ENCODE measurements at regions not wholly inside any gene's neighbourhood (a gene's known extent, or its start where the extent isn't known, plus 50 kb on each side); places are given as distances from the start of the nearest gene placed in this dataset.

DNA sequence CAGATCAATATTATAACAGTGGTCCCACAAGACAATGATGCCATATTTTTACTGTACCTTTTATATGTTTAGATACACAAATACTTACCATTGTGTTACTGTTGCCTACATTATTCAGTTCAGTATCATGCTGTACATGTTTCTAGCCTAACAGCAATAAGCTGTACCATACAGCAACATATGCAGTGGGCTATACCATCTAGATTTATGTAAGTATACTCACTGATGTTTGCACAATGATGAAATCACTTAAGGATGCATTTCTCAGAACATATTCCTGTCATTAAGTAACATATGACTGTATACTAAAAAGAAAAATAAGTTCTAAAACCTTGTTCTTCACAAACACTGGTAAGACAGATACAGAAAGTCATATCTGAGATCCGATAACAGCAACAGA lies 468.6 kb upstream of the SEMA3A start:
- no peak for ATAC-seq (ENCODE audit: insufficient read depth, low read depth)
- no peak overlapping the region for H2AFZ ChIP-seq (ENCODE audit: low read depth, low read length)
- H3K9ac ChIP-seq (ENCODE audit: low read depth, low read length), result no peak overlapping the region
- no peaks in the 10 kb centered on the region for H3K36me3 ChIP-seq (ENCODE audit: insufficient read depth, low read length)
- H4K20me1 ChIP-seq (ENCODE audit: insufficient read depth, low read length), result no peaks in the 10 kb centered on the region
- no peak for DNase-seq
- H3K27me3 ChIP-seq (ENCODE audit: insufficient read depth, low read length, poor library complexity), result no peaks in the 10 kb centered on the region
- no peak overlapping the region for H3K27ac ChIP-seq (ENCODE audit: low read length)
- no peak overlapping the region for H3K4me2 ChIP-seq (ENCODE audit: insufficient read depth, low read length)
- H3K4me1 ChIP-seq (ENCODE audit: insufficient read depth, low read length), result no peaks in the 10 kb centered on the region
- H3K9me3 ChIP-seq (ENCODE audit: insufficient read depth, low read length, severe bottlenecking), result no peaks in the 10 kb centered on the region
- TF ChIP-seq EZH2 (IDR thresholded peaks at IDR 0.05; ENCODE audit: borderline replicate concordance, low read depth, low read length, severe bottlenecking), result no peak
- TF ChIP-seq, protein P1, sequence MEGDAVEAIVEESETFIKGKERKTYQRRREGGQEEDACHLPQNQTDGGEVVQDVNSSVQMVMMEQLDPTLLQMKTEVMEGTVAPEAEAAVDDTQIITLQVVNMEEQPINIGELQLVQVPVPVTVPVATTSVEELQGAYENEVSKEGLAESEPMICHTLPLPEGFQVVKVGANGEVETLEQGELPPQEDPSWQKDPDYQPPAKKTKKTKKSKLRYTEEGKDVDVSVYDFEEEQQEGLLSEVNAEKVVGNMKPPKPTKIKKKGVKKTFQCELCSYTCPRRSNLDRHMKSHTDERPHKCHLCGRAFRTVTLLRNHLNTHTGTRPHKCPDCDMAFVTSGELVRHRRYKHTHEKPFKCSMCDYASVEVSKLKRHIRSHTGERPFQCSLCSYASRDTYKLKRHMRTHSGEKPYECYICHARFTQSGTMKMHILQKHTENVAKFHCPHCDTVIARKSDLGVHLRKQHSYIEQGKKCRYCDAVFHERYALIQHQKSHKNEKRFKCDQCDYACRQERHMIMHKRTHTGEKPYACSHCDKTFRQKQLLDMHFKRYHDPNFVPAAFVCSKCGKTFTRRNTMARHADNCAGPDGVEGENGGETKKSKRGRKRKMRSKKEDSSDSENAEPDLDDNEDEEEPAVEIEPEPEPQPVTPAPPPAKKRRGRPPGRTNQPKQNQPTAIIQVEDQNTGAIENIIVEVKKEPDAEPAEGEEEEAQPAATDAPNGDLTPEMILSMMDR (IDR thresholded peaks at IDR 0.05; ENCODE audit: borderline replicate concordance, extremely low read depth, low read length, poor library complexity, severe bottlenecking), result no peak
- no peak overlapping the region for H3K4me3 ChIP-seq (ENCODE audit: low read depth in 1 of 2, low read length in 2 of 2)
- H3K79me2 ChIP-seq (ENCODE audit: insufficient read depth, low read length), result no peaks in the 10 kb centered on the region

DNA sequence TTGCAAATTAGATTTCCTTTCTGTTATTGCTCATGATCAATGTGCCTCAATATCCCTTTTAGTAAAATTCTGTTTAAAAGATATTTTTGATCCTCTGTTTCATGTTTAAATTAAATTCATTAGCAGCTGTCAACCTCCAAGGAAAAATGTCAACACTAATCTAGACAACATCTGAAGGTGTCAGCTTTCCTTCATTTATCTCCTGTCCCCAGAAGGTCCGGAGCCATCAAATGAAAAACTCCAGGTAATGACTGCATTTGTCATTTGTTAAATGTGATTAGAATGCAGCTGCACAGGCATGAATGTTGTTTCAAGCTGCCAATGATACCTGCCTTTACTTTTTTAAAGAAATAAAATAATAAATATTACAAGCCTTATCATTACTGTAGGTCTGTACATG lies 463.7 kb upstream of the SEMA3A start:
- H2AFZ ChIP-seq (ENCODE audit: low read depth, low read length), result no peak overlapping the region
- H3K4me3 ChIP-seq (ENCODE audit: low read depth in 1 of 2, low read length in 2 of 2), result no peak overlapping the region
- H3K36me3 ChIP-seq (ENCODE audit: insufficient read depth, low read length), result no peaks in the 10 kb centered on the region
- DNase-seq, result no peak
- no peak overlapping the region for H3K27ac ChIP-seq (ENCODE audit: low read length)
- H4K20me1 ChIP-seq (ENCODE audit: insufficient read depth, low read length), result no peaks in the 10 kb centered on the region
- H3K9ac ChIP-seq (ENCODE audit: low read depth, low read length), result no peak overlapping the region
- H3K4me1 ChIP-seq (ENCODE audit: insufficient read depth, low read length), result no peaks in the 10 kb centered on the region
- TF ChIP-seq EZH2 (IDR thresholded peaks at IDR 0.05; ENCODE audit: borderline replicate concordance, low read depth, low read length, severe bottlenecking), result no peak
- TF ChIP-seq, protein P1 (IDR thresholded peaks at IDR 0.05; ENCODE audit: borderline replicate concordance, extremely low read depth, low read length, poor library complexity, severe bottlenecking), result no peak
- H3K27me3 ChIP-seq (ENCODE audit: insufficient read depth, low read length, poor library complexity), result no peaks in the 10 kb centered on the region
- no peak for ATAC-seq (ENCODE audit: insufficient read depth, low read depth)
- no peaks in the 10 kb centered on the region for H3K9me3 ChIP-seq (ENCODE audit: insufficient read depth, low read length, severe bottlenecking)
- H3K79me2 ChIP-seq (ENCODE audit: insufficient read depth, low read length), result no peaks in the 10 kb centered on the region
- no peak overlapping the region for H3K4me2 ChIP-seq (ENCODE audit: insufficient read depth, low read length)

DNA sequence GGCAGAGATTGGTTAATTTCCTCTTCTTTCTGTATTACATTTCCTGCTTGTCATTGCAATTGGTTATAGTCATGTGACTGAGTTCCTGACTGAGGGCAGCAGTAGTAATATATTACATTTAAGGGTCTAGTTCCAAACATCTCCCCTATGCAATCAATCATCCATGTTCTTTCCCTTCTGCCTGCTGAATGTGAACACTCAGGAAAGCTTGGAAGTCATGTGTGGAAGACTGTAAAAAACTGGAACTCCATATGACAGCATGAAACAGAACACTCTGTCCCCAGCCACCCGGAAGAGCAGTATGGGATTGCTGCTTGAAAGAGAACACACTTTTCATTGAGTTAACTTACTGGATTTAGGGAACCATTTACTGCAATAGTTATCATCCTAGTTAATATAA lies 459.7 kb upstream of the SEMA3A start:
- Histone ChIP-seq H3K27me3 (ENCODE audit: insufficient read depth, low read length, poor library complexity) (no peaks in the 10 kb centered on the region), H3K27ac (ENCODE audit: low read length) (no peak overlapping the region), H3K9ac (ENCODE audit: low read depth, low read length) (no peak overlapping the region), H2AFZ (ENCODE audit: low read depth, low read length) (no peak overlapping the region), H3K36me3 (ENCODE audit: insufficient read depth, low read length) (no peaks in the 10 kb centered on the region), H3K4me2 (ENCODE audit: insufficient read depth, low read length) (no peak overlapping the region), H3K4me1 (ENCODE audit: insufficient read depth, low read length) (no peaks in the 10 kb centered on the region), H3K79me2 (ENCODE audit: insufficient read depth, low read length) (no peaks in the 10 kb centered on the region), H3K9me3 (ENCODE audit: insufficient read depth, low read length, severe bottlenecking) (no peaks in the 10 kb centered on the region), H4K20me1 (ENCODE audit: insufficient read depth, low read length) (no peaks in the 10 kb centered on the region), H3K4me3 (ENCODE audit: low read depth in 1 of 2, low read length in 2 of 2) (no peak overlapping the region)
- TF ChIP-seq EZH2 (IDR thresholded peaks at IDR 0.05; ENCODE audit: borderline replicate concordance, low read depth, low read length, severe bottlenecking), result no peak
- TF ChIP-seq, protein P1 (IDR thresholded peaks at IDR 0.05; ENCODE audit: borderline replicate concordance, extremely low read depth, low read length, poor library complexity, severe bottlenecking), result no peak
- DNase-seq (no peak), ATAC-seq (ENCODE audit: insufficient read depth, low read depth) (no peak)

DNA sequence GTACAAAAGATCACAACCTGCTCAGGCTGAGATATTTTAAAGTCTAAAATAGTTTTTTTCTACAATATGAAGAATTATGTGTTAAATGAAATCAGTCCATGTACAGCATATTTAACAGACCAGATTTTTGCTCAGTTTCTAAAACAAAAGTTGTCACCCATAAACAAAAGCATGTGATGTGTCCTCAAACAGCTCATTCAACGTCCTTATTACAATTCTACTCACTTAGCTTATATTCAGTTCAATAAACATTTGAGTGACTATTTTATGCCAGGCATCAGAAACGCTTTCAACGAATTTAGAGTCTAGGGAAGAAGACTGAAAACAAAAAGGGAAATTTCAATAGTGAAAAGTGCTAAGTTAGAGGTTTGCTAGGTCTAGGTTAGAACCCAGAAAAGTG lies 457.3 kb upstream of the SEMA3A start:
- Histone ChIP-seq H4K20me1 (ENCODE audit: insufficient read depth, low read length) (no peaks in the 10 kb centered on the region), H3K9ac (ENCODE audit: low read depth, low read length) (no peak overlapping the region), H3K79me2 (ENCODE audit: insufficient read depth, low read length) (no peaks in the 10 kb centered on the region), H3K36me3 (ENCODE audit: insufficient read depth, low read length) (no peaks in the 10 kb centered on the region), H3K27ac (ENCODE audit: low read length) (no peak overlapping the region), H3K27me3 (ENCODE audit: insufficient read depth, low read length, poor library complexity) (no peaks in the 10 kb centered on the region), H2AFZ (ENCODE audit: low read depth, low read length) (no peak overlapping the region), H3K4me1 (ENCODE audit: insufficient read depth, low read length) (no peaks in the 10 kb centered on the region), H3K9me3 (ENCODE audit: insufficient read depth, low read length, severe bottlenecking) (no peaks in the 10 kb centered on the region), H3K4me3 (ENCODE audit: low read depth in 1 of 2, low read length in 2 of 2) (no peak overlapping the region), H3K4me2 (ENCODE audit: insufficient read depth, low read length) (no peak overlapping the region)
- no peak for DNase-seq
- ATAC-seq (ENCODE audit: insufficient read depth, low read depth), result no peak
- no peak for TF ChIP-seq EZH2 (IDR thresholded peaks at IDR 0.05; ENCODE audit: borderline replicate concordance, low read depth, low read length, severe bottlenecking)
- TF ChIP-seq, protein P1 (IDR thresholded peaks at IDR 0.05; ENCODE audit: borderline replicate concordance, extremely low read depth, low read length, poor library complexity, severe bottlenecking), result no peak

Measured in DND-41 (cell line).